CD4-positive, CD25-positive, alpha-beta regulatory T cell (primary cell): ENCODE measurements at regions not wholly inside any gene's neighbourhood (a gene's known extent, or its start where the extent isn't known, plus 50 kb on each side); places are given as distances from the start of the nearest gene placed in this dataset.

Experiments
- ATAC-seq, 2 donors: fragments of 150-1000 bp; cut with Tn5 transposase; one replicate each; pipeline ENCODE4 v1.10.0; 2021; ENCODE audit warnings: low read depth in 2 of 2, moderate number of reproducible peaks in 2 of 2, moderate library complexity in 1 of 2
- DNase-seq, 3 donors: peaks; one replicate each; pipeline versions ENCODE4 v3.0.0 to v3.0.0-alpha.2; 2012 to 2022; ENCODE audit warnings: mixed read lengths in 1 of 3
- H3K27ac ChIP-seq: one replicate; pipeline ENCODE4 v1.7.0; 2013; ENCODE audit warnings: mild to moderate bottlenecking, low read length; ENCODE audit not compliant: insufficient read depth, poor library complexity, severe bottlenecking
- H3K27me3 ChIP-seq: one replicate; pipeline ENCODE4 v1.7.0; 2013; ENCODE audit warnings: low read length; ENCODE audit not compliant: control insufficient read depth, insufficient read depth
- H3K36me3 ChIP-seq: one replicate; pipeline ENCODE4 v1.7.0; 2013; ENCODE audit warnings: mild to moderate bottlenecking, low read length, moderate library complexity; ENCODE audit not compliant: control insufficient read depth, insufficient read depth
- H3K4me1 ChIP-seq: 2 replicates; pipeline ENCODE4 v1.7.0; 2013; ENCODE audit warnings: mild to moderate bottlenecking, low read length; ENCODE audit not compliant: insufficient read depth, control insufficient read depth, poor library complexity, severe bottlenecking
- H3K4me3 ChIP-seq: one replicate; pipeline ENCODE4 v1.7.0; 2013; ENCODE audit warnings: low read depth, mild to moderate bottlenecking, low read length, moderate library complexity
- H3K9me3 ChIP-seq, 2 experiments: 1 replicate in 1 of 2; 2 replicates in 1 of 2; pipeline ENCODE4 v1.7.0; 2013; ENCODE audit warnings: low read length in 2 of 2, mild to moderate bottlenecking in 1 of 2, moderate library complexity in 1 of 2; ENCODE audit not compliant: control insufficient read depth in 2 of 2
- H3K27ac Mint-ChIP-seq, 3 donors: one replicate each; pipeline ENCODE4 v1.8.0; 2020 to 2022; ENCODE audit warnings: mild to moderate bottlenecking in 3 of 3, mixed read lengths in 3 of 3, moderate library complexity in 2 of 3
- H3K27me3 Mint-ChIP-seq: one replicate; pipeline ENCODE4 v1.8.0; 2022; ENCODE audit warnings: mild to moderate bottlenecking, mixed read lengths
- H3K36me3 Mint-ChIP-seq: one replicate; pipeline ENCODE4 v1.8.0; 2020; ENCODE audit warnings: mixed read lengths
- H3K4me1 Mint-ChIP-seq, 4 donors: one replicate each; pipeline ENCODE4 v1.8.0; 2020 to 2022; ENCODE audit warnings: mixed read lengths in 4 of 4, mild to moderate bottlenecking in 1 of 4
- H3K4me3 Mint-ChIP-seq, 4 donors: one replicate each; pipeline ENCODE4 v1.8.0; 2020 to 2022; ENCODE audit warnings: mild to moderate bottlenecking in 4 of 4, mixed read lengths in 4 of 4, moderate library complexity in 3 of 4
- H3K9me3 Mint-ChIP-seq, 7 donors: one replicate each; pipeline ENCODE4 v1.8.0; 2020 to 2022; ENCODE audit warnings: mixed read lengths in 7 of 7, mild to moderate bottlenecking in 3 of 7, moderate library complexity in 2 of 7

DNA sequence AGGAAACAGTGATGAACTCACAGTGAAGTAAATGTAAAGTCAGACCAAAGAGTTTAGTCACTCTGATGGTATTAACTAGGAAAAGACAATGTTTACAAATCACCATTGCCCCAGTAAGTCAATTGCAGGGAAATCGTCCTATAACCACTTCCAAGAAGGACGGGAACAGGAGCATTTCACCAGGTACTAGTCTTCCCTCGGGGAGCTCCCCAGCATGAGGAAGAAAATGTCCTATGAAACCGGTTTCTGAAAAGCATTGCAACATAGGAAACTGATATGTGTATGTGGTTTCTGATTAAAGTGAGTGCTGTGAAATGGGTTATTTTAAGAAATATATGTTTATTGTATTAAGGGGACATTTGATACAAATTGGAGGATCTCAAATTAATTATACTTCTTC lies 626.7 kb upstream of the ADAMTS16 start:
- Histone ChIP-seq H3K9me3 (no peaks in the 10 kb centered on the region), H3K27ac (no peak overlapping the region), H3K4me1 (no peaks in the 10 kb centered on the region), H3K4me3 (no peak overlapping the region), H3K27me3 (no peaks in the 10 kb centered on the region), H3K36me3 (no peaks in the 10 kb centered on the region)
- Mint-ChIP-seq H3K4me1 (no peaks in the 10 kb centered on the region), H3K4me3 (no peak overlapping the region), H3K27me3 (no peaks in the 10 kb centered on the region), H3K36me3 (no peaks in the 10 kb centered on the region), H3K27ac (no peak overlapping the region), H3K9me3 (peaks cover 1 to 21% (median 5%) of the 10 kb centered on the region in 7 donors)
- DNase-seq: no peak
- no peak for ATAC-seq

DNA sequence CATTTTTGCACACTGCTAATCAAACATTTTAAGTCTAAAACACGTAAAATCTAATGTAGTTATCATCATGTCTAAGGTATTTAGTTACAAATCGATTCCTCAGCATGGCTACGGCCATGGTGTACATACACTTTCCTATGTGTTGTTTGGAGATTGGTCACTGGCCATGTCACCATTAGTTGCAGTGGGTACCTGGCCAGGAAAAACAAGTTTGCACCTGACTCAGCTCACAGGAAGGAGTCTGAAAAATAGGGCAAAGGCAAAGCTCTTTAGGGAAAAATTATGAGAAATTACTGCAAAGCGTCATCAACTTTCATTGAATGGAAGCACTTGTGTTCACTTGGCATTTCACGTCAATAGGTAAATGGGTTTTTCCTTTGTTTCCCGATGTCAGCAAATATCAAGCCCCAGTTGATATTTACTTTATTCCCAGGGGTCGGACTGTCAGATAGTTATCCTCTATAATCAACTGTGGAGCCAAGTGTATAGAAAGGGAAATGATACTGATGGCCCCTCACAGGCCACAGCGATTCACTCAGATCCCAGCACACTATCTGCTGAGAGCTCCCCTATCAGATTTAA lies 626.0 kb upstream of the ADAMTS16 start:
- H3K27ac ChIP-seq: no peak overlapping the region
- DNase-seq (no peak), ATAC-seq (no peak)
- Mint-ChIP-seq H3K9me3 (peaks cover 1 to 24% (median 5%) of the 10 kb centered on the region in 7 donors), H3K36me3 (no peaks in the 10 kb centered on the region), H3K27ac (no peak overlapping the region), H3K4me1 (no peaks in the 10 kb centered on the region), H3K4me3 (no peak overlapping the region), H3K27me3 (no peaks in the 10 kb centered on the region)
- H3K4me3 ChIP-seq: no peak overlapping the region
- H3K4me1 ChIP-seq: no peaks in the 10 kb centered on the region
- H3K36me3 ChIP-seq: no peaks in the 10 kb centered on the region
- H3K27me3 ChIP-seq: no peaks in the 10 kb centered on the region
- no peaks in the 10 kb centered on the region for H3K9me3 ChIP-seq

DNA sequence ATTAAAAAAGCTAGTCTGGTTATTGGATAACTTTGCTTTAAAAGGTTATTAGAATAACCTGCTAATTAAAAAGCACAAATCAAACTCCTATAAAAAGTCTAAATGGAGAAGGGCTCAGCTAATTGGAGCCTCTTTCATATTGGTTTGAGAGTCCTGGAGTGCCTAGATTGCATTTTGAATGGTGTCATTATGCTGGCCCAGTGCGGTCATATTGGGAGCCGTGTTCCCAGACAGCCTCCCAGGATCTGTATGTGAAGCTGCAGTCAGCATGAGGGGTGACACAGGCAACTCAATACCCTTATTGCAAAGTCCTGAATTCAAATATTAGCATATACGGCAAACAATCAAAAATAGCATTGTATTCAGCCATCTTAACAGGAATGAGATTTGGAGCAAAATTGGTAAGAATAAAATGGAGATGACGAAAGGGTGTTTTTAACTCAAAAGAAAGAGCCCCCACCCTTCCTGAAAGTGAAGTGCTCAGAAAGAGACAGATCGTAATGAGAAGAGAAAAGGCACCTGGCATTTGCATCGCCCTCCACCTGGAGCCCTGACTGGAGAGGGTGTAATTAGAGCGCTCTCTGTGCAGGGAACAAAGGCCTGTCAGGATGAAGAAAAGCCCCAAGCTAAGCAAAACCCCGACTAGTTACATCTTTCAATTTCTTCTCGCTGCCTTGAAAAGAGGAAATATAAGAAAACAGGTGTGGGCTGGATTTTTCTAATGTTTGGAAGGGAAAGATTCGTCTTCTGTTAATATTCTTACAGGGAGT lies 621.0 kb upstream of the ADAMTS16 start:
- Histone ChIP-seq H3K27me3 (no peaks in the 10 kb centered on the region), H3K4me1 (no peaks in the 10 kb centered on the region), H3K4me3 (no peak overlapping the region), H3K9me3 (peaks cover 0 to 3% of the 10 kb centered on the region in 2 experiments), H3K27ac (no peak overlapping the region), H3K36me3 (no peaks in the 10 kb centered on the region)
- DNase-seq: no peak
- Mint-ChIP-seq H3K27me3 (no peaks in the 10 kb centered on the region), H3K9me3 (peaks cover 2 to 35% (median 9%) of the 10 kb centered on the region in 7 donors), H3K4me1 (no peaks in the 10 kb centered on the region), H3K36me3 (no peaks in the 10 kb centered on the region), H3K4me3 (no peak overlapping the region), H3K27ac (no peak overlapping the region)
- ATAC-seq: no peak

DNA sequence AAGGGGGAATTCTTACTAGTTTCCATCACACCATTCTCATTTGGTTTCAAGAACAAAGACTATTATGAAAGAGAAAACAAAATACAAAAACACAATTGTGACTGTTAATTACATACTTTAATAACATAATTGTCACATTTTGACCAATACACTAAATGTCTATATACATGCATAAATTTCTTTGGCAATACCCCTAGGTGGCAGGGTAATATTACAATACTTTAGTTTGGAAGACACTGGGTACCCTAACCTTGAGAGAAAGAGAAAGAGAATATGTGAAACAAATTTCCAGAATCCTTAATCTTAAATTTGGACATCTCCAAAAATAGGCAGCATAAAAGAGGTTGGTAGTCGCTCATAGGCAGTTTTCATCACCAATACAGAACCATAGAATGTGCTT lies 619.6 kb upstream of the ADAMTS16 start:
- no peak overlapping the region for H3K27ac Mint-ChIP-seq
- no peak overlapping the region for H3K4me3 ChIP-seq
- H3K4me1 ChIP-seq: no peaks in the 10 kb centered on the region
- no peak for ATAC-seq
- H3K4me1 Mint-ChIP-seq: no peaks in the 10 kb centered on the region
- peaks cover 0 to 3% of the 10 kb centered on the region in 2 experiments for H3K9me3 ChIP-seq
- no peaks in the 10 kb centered on the region for H3K27me3 ChIP-seq
- H3K36me3 Mint-ChIP-seq: no peaks in the 10 kb centered on the region
- DNase-seq: no peak
- H3K27ac ChIP-seq: no peak overlapping the region
- peaks cover 2 to 30% (median 7%) of the 10 kb centered on the region in 7 donors for H3K9me3 Mint-ChIP-seq
- H3K4me3 Mint-ChIP-seq: no peak overlapping the region
- no peaks in the 10 kb centered on the region for H3K27me3 Mint-ChIP-seq
- H3K36me3 ChIP-seq: no peaks in the 10 kb centered on the region

DNA sequence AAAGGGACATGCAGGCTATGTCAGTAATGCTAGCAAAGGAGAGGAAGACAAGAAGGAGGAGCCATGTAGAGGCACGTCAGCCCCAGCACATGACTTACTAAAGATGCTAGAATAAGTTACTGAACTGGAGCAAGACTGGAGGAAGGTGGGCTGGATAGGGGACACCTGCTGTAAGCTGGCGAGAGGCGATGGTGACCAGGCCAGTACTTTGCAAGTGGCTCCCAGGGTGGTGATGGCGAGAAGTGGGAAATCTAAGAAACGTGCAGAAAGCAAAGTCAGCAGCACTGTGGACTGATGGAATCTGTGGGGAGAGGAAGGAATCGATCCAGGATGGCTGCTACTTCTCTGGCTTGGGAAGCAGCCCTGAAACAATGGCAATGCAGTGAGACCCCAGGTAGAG lies 617.1 kb upstream of the ADAMTS16 start:
- H3K4me3 Mint-ChIP-seq: no peak overlapping the region
- no peaks in the 10 kb centered on the region for H3K4me1 Mint-ChIP-seq
- peaks cover 2 to 23% (median 7%) of the 10 kb centered on the region in 7 donors for H3K9me3 Mint-ChIP-seq
- no peak overlapping the region for H3K27ac Mint-ChIP-seq
- Histone ChIP-seq H3K36me3 (no peaks in the 10 kb centered on the region), H3K27ac (no peak overlapping the region), H3K4me1 (no peaks in the 10 kb centered on the region), H3K27me3 (no peaks in the 10 kb centered on the region), H3K4me3 (no peak overlapping the region), H3K9me3 (peaks cover 0 to 6% of the 10 kb centered on the region in 2 experiments)
- DNase-seq: no peak
- ATAC-seq: no peak
- no peaks in the 10 kb centered on the region for H3K36me3 Mint-ChIP-seq
- no peaks in the 10 kb centered on the region for H3K27me3 Mint-ChIP-seq

DNA sequence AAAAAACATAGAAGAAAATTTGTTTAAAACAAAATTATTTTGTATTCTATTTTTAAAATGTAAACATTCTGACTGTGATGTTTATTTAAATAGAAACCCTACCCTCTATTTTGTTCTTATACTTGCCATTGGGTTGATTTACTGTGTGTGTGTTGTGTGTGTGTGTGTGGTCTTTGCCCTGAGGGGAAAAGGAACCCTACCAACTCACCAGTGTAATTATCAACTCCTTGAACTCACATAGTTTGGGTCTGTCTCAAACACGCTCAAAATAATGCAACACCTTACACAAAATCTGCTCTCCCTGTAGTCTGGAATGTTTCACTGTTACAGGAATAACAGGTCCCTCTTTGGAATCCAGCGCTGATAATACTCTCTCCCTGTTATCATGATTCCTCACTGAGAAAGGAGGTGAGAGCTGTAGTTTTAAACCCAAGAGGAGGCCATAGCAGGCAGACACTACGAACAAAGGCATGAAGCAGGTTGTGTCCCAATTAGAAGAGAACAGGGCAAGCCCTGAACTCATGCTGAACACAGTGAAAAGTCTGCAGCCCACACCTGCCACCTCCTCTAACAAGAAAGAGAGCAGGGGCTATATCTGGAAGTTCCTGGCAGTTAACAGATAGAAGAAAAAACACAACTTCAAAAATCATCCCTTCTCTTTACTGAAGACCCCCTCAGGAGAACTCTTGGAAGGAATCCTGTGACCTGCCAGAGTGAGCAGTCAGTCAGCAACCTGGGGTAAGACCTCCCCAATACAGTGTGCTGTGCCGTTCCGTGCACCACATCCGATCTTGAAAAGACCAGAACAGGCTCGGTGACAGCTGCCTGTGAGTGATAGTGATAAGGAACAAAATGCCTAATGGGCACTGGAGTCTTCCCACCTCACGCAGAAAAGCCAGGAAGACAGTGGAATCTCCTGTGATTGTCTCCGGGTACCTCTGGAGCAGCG lies 608.1 kb upstream of the ADAMTS16 start:
- Mint-ChIP-seq H3K9me3 (peaks cover 0 to 11% (median 2%) of the 10 kb centered on the region in 7 donors), H3K27me3 (no peaks in the 10 kb centered on the region), H3K27ac (no peak overlapping the region), H3K4me3 (no peak overlapping the region), H3K36me3 (no peaks in the 10 kb centered on the region), H3K4me1 (no peaks in the 10 kb centered on the region)
- Histone ChIP-seq H3K27me3 (no peaks in the 10 kb centered on the region), H3K27ac (no peak overlapping the region), H3K9me3 (no peaks in the 10 kb centered on the region), H3K4me3 (no peak overlapping the region), H3K36me3 (no peaks in the 10 kb centered on the region), H3K4me1 (no peaks in the 10 kb centered on the region)
- DNase-seq (no peak), ATAC-seq (no peak)

DNA sequence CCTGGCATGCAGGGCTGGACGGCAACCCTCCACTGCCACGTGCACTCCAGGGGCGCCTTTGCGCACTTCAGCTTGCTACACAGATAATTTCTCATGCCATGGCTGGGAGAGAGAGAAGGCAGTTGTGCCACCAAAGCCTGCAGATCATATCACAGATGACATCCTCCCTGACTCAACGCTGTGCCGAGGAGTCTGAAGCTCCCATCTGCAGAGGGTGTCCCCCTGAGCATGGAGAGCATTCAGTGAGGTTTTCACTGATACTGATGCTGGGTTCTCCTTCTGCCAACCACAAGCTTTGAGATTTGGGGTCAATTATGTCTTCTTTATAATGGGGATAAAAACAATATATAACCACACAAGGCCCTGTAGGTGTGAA lies 607.4 kb upstream of the ADAMTS16 start:
- Mint-ChIP-seq H3K9me3 (peaks cover 0 to 16% (median 2%) of the 10 kb centered on the region in 7 donors), H3K4me3 (no peak overlapping the region), H3K27me3 (no peaks in the 10 kb centered on the region), H3K27ac (no peak overlapping the region), H3K4me1 (no peaks in the 10 kb centered on the region), H3K36me3 (no peaks in the 10 kb centered on the region)
- no peak overlapping the region for H3K4me3 ChIP-seq
- no peak overlapping the region for H3K27ac ChIP-seq
- DNase-seq: no peak
- no peaks in the 10 kb centered on the region for H3K4me1 ChIP-seq
- ATAC-seq: no peak
- H3K36me3 ChIP-seq: no peaks in the 10 kb centered on the region
- H3K27me3 ChIP-seq: no peaks in the 10 kb centered on the region
- H3K9me3 ChIP-seq: no peaks in the 10 kb centered on the region
